HG03045 (cell line): ENCODE measurements at regions not wholly inside any gene's neighbourhood (a gene's known extent, or its start where the extent isn't known, plus 50 kb on each side); places are given as distances from the start of the nearest gene placed in this dataset.

Experiments used
- ATAC-seq: cut with Tn5 transposase; IDR thresholded peaks from one replicate; pipeline ENCODE4 v1.9.1; 2021; ENCODE audit warnings: mild to moderate bottlenecking, moderate library complexity; ENCODE audit not compliant: unreplicated experiment

DNA sequence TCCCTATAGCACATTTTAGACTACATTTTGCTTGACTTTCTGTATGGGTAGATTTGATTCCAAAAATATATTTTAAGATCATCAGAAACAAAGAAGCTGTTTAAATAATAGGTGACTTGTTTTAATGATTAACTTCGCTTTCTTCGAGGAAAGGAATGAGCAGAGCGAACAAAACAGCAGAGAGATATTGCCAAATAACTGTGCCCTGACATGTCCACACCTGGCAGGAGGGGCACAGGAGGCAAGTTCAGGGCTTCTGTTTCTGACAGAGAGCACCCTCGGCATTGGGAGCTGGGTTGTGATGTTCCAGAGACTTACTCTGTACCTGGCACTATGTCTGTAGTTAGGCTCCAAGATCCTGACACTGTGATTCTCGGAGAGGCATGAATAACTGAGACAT, 155.7 kb upstream of the SASH1 start:
- ATAC-seq: no peak

DNA sequence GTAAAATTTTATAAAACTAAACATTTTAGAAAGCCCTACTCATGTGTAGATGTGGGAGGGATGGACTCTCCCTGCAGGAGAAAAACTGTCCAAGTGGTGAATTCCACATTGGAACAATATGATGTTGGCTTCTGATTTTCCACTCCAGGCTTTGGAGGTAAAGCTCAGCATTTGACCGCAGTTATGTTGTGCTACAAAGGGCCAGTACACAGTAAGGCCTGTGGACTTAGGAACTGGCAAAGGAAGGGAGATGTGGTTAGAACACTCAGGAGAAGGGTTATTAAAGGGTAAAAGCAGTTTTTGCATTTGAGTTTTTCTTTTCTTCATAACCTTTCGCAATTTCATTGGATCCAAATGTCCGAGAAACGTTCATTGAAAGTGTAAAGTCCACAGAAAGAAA, 150.3 kb upstream of the SASH1 start:
- no peak for ATAC-seq

DNA sequence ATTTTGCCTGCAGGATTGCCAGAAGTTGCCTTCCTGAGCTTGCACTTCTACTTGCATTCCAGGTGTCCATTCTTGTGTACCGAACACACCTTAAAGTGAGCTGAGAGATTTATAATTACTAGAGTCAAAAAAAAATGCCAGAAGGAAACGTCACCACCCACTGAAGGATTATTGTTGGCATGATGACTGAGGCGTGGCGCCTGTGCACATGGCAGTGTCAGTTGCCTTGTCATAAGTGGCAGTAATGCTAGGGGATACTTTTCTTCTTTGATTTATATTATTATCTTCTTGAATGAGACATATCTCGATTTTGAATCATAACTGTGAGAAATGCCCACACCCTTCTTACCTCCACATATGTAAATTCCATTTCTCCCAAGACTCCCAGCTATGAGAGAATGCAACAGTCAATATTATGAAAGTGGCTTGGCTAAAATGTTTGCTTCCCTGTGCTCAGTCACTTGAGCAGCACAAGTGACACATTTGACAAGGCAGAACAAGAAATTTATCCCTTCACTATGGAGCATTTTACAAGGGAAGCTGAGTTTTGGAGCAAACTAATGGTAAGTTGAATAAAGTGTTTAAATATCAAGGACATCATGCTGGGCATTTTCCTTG, 149.5 kb upstream of the SASH1 start:
- no peak for ATAC-seq

GRCh38 chr6:148195511-148195910, 147.1 kb upstream of the SASH1 start:
- no peak for ATAC-seq

- ATAC-seq: no peak
These were observed 143.1 kb upstream of the SASH1 start for GRCh38 chr6:148199584-148199983.

DNA sequence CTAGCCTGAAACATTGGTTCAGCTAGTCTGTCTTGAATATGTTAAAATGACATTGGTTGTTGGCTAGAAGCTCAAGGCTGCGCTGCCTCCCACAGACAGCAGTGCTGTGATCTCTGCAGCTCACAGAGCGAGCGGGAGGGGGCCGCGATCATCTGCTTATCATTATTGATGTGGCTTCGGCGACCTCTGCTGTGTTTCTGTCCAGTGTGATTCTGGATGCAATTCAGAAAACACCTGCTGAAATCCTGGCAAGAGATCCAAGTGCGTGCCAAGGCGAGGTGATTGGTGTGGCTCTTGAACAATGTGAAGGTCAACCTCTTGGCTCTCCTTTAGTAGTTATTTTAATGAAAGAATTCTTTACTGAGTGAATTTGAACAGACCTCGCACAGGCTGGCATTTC, 142.3 kb upstream of the SASH1 start:
- no peak for ATAC-seq

DNA sequence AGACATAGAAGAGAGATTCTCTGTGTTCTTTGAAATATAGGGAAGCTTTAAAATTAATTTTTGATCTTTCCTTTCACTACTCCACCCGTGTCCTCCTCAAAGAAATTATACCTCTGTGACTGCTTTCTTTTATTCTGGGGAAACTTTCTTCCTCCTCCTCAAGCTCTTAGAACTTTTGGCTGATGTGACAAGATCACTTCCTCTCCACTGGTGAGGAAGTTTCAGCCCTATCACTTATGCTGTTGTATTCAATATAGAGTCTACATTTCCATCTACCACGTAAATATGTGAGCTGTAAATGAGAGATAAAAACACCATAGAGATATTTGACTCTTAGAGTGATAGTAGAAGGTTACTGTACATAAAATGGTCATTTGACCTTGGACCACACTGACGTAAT, 141.9 kb upstream of the SASH1 start:
- ATAC-seq: no peak

DNA sequence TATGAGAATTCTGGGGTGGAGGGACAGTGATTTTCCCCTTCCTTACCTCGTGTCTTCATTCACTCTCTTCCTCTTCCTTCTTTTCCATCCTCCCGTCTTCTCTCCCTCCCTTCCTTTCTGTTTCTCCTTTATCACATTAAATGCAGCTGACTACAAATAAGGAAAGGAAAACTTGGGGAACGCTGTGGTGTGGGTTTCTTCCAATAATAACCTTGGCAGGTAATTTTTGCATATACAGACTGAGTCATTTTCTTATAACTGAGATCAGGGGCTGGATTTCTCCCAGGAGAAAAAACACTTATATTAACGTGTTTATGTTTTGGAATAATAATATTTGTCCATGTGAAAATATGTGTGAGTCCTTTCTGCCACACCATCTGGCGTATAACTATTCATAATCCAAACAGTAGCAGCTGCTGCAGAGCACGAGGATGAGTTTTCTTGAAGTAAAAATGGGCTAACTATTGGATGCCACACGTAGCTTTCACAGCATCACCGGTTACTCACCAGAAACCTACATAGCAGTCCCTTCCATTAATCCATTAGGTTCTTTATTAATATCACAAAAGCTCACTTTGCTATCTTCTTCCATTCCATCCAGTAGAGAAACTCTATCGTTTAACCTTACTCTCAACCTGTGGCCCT, 139.2 kb upstream of the SASH1 start:
- ATAC-seq: no peak

DNA sequence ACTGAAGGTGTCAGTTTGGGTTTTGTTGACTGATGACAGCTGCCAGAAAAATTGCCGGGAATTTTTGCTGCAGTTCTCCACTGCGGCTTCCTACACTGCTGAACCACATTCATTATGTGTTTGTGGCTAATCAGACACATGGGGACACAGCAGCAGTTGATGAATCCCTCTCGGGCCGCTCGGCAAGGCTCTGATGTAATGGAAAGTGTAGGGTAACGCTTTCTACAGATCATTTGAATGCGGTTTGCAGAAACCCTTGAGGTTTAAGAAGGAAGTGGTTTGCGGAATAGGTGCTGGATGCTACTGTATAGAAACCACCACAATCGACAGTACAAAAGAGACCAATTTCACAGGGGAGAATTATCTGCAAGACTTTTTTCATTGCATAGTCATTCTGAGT, 138.7 kb upstream of the SASH1 start:
- ATAC-seq: peak; percentile 97

GRCh38 chr6:148208298-148208697, 134.3 kb upstream of the SASH1 start:
- no peak for ATAC-seq

DNA sequence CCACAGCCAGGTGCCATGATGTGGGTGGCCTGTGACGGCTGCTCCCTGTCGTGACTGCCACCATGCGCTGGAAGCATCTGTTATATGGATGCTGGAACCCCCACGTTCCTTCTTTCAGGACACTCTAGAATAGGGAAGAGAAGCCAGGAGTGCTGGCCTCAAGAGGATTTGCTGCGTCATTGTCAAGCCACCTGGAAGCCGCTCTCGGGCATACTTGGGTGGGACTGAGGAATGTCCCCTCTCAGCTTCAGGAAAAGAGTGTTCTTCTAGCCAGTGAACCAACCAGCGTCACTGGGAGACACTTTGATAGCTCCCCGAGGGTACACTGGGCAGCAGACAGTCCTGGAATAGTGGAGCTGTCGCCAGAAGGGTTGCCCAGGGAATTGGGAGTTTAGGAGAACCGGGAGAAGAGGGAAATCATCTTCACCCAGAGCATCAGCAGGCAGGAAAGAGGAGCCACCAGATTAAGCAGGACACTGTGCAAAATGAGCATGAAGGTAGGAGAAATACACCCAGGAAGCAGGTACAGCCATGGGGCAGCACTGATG, 130.8 kb upstream of the SASH1 start:
- ATAC-seq: no peak

DNA sequence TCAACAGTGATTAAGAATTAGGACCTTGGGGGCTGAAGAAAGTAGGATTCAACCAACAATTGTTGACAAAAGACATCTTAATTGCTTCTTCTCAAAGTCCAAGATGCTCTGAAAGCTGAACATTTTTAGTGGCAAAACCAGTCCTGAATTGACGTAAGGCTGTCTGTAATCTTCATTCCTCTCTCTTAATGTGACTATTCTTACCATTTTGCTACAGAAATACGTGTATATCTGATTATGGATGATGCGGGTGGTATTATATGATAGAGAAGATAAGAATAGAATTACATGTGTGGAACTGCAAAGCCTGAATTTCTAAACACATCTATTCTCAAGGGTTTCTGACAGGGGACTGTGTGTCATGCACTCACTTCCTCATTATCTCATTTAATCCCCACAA, 130.3 kb upstream of the SASH1 start:
- no peak for ATAC-seq

DNA sequence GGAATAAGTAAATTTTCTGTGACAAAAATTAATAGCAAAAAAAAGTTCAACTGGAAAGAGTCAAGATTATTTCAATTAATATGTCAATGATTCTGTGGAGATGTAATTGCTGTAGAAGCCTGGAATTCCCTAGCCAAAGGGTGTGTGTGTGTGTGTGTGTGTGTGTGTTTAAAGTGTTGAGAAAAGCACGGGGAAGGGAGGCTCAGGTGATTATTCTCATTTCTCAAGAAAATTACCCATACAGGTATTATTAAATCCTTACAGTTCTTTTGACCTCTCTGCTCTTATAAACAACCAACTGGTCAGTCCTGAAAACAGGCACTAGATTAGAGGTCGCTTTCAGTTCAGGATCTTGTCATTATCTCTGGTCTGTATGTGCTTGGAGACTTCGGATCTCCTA, 129.3 kb upstream of the SASH1 start:
- no peak for ATAC-seq

- ATAC-seq: no peak
These were observed 128.0 kb upstream of the SASH1 start for GRCh38 chr6:148214667-148215066.

GRCh38 chr6:148217051-148217450, 125.6 kb upstream of the SASH1 start:
- ATAC-seq: no peak

GRCh38 chr6:148217921-148218320, 124.7 kb upstream of the SASH1 start:
- ATAC-seq: no peak

DNA sequence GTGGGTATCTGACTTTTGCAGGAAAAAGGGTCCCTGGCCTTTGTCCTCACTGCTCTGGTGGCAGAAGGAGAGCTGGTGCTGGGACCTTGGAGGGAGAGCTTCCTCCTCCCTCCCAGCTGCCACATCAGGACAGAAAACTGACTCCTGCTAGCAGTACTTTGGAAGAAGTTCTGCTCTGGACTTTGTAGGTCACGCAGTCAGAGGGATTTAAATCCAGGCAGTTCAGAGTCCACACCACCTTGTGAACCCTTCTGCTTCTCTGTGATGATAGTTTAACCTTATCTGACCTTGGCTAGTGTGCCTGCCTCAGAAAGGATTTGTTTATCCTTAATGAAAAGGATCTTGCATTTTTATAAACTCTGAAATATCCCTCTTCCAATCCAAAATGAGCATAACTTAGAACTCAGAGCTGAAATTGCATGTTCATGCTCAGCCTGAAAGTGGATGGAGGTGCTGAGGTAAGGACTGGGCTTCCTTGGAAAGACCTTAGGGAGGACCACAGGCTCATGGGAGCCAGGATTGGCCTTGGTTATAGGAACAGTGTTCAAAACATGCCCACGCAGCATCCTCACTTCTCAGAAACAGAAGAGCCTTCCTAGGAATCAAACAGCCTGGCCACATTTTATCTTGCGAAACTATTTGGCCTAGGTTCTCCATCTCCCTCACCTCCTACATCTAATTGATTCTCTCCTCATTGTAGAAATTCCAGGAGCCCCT, 123.9 kb upstream of the SASH1 start:
- no peak for ATAC-seq

GRCh38 chr6:148221196-148221979, 121.2 kb upstream of the SASH1 start:
- ATAC-seq: no peak

- ATAC-seq: no peak
These were observed 120.3 kb upstream of the SASH1 start for GRCh38 chr6:148222376-148222775.

DNA sequence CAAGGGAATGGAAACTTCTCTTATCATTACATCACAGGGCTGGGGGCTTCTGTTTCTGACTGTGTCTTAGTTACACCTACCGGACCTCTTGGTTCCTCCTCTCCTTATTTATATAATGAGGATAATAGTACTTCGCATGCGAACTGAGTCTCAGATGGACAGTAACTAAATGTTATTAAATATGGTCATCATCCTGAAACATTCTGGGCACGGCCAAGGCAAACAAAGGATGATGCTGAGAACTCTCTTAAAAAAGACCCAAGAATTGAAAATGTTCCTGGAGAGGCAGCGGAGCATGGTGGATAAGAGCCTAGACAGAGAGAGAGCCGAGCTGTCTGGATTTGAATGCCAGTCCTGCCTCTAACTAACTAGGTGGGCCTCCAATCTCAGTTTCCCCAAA, 119.8 kb upstream of the SASH1 start:
- no peak for ATAC-seq

- no peak for ATAC-seq
These were observed 119.2 kb upstream of the SASH1 start for GRCh38 chr6:148223424-148223842.
